ENCODE measurements at regions not wholly inside any gene's neighbourhood (a gene's known extent, or its start where the extent isn't known, plus 50 kb on each side); places are given as distances from the start of the nearest gene placed in this dataset.
A peak's percentile ranks its signal among the peaks of the same experiment; 100 is the strongest.
"Not testable (repeated sequence)": the region's sequence is repeated elsewhere in the genome, so short reads cannot be mapped to it uniquely, and the experiment has no call there.

GRCh38 chr1:120299433-120300057, 115.3 kb upstream of the NBPF8 start:
- H3K36me3 Mint-ChIP-seq (ENCODE audit: low read depth); POLR2A ChIA-PET; DNase-seq; H3K9me3 Mint-ChIP-seq (ENCODE audit: low read depth); H3K4me1 Mint-ChIP-seq; H3K27ac Mint-ChIP-seq; CTCF ChIA-PET; intact Hi-C loops (cut with DNase I, micrococcal nuclease); H3K27me3 Mint-ChIP-seq; ATAC-seq; H3K4me3 Mint-ChIP-seq: not testable (repeated sequence)

- H3K4me3 Mint-ChIP-seq; H3K36me3 Mint-ChIP-seq (ENCODE audit: low read depth); H3K27me3 Mint-ChIP-seq; DNase-seq; POLR2A ChIA-PET; H3K27ac Mint-ChIP-seq; H3K4me1 Mint-ChIP-seq; H3K9me3 Mint-ChIP-seq (ENCODE audit: low read depth); ATAC-seq; intact Hi-C loops (cut with DNase I, micrococcal nuclease); CTCF ChIA-PET: not testable (repeated sequence)
Observed at GRCh38 chr1:120298487-120298886, 116.3 kb upstream of the NBPF8 start.

GRCh38 chr1:120297345-120297953, 117.4 kb upstream of the NBPF8 start:
- POLR2A ChIA-PET; CTCF ChIA-PET; H3K27ac Mint-ChIP-seq; H3K9me3 Mint-ChIP-seq (ENCODE audit: low read depth); H3K27me3 Mint-ChIP-seq; DNase-seq; H3K4me3 Mint-ChIP-seq; H3K36me3 Mint-ChIP-seq (ENCODE audit: low read depth); ATAC-seq; H3K4me1 Mint-ChIP-seq; intact Hi-C loops (cut with DNase I, micrococcal nuclease): not testable (repeated sequence)

GRCh38 chr1:120290105-120290504, 113.8 kb upstream of the SEC22B start:
- H3K4me3 Mint-ChIP-seq; H3K9me3 Mint-ChIP-seq (ENCODE audit: low read depth); H3K36me3 Mint-ChIP-seq (ENCODE audit: low read depth); POLR2A ChIA-PET; H3K27me3 Mint-ChIP-seq; H3K4me1 Mint-ChIP-seq; DNase-seq; CTCF ChIA-PET; intact Hi-C loops (cut with DNase I, micrococcal nuclease); H3K27ac Mint-ChIP-seq; ATAC-seq: not testable (repeated sequence)

GRCh38 chr1:120289601-120290074, 113.3 kb upstream of the SEC22B start:
- DNase-seq; POLR2A ChIA-PET; H3K27me3 Mint-ChIP-seq; ATAC-seq; CTCF ChIA-PET; H3K4me3 Mint-ChIP-seq; H3K9me3 Mint-ChIP-seq (ENCODE audit: low read depth); intact Hi-C loops (cut with DNase I, micrococcal nuclease); H3K4me1 Mint-ChIP-seq; H3K36me3 Mint-ChIP-seq (ENCODE audit: low read depth); H3K27ac Mint-ChIP-seq: not testable (repeated sequence)

GRCh38 chr1:120288814-120289600, 112.7 kb upstream of the SEC22B start:
- H3K36me3 Mint-ChIP-seq (ENCODE audit: low read depth); H3K4me3 Mint-ChIP-seq; DNase-seq; POLR2A ChIA-PET; H3K27me3 Mint-ChIP-seq; CTCF ChIA-PET; H3K4me1 Mint-ChIP-seq; H3K27ac Mint-ChIP-seq; H3K9me3 Mint-ChIP-seq (ENCODE audit: low read depth); intact Hi-C loops (cut with DNase I, micrococcal nuclease): not testable (repeated sequence)
- ATAC-seq: peak; percentile 73

GRCh38 chr1:120288167-120288566, 111.8 kb upstream of the SEC22B start:
- H3K27ac Mint-ChIP-seq; POLR2A ChIA-PET; CTCF ChIA-PET; H3K9me3 Mint-ChIP-seq (ENCODE audit: low read depth); H3K4me1 Mint-ChIP-seq; H3K27me3 Mint-ChIP-seq; H3K4me3 Mint-ChIP-seq; H3K36me3 Mint-ChIP-seq (ENCODE audit: low read depth); DNase-seq; intact Hi-C loops (cut with DNase I, micrococcal nuclease): not testable (repeated sequence)
- ATAC-seq: peak; percentile 82

GRCh38 chr1:120282744-120283464, 106.6 kb upstream of the SEC22B start:
- H3K27me3 Mint-ChIP-seq, CTCF ChIA-PET, ATAC-seq: not testable (repeated sequence)

GRCh38 chr1:120278259-120278610, 101.9 kb upstream of the SEC22B start:
- POLR2A ChIA-PET; CTCF ChIA-PET; H3K27me3 Mint-ChIP-seq; H3K4me1 Mint-ChIP-seq; H3K9me3 Mint-ChIP-seq (ENCODE audit: low read depth); H3K4me3 Mint-ChIP-seq; intact Hi-C loops (cut with DNase I, micrococcal nuclease); DNase-seq; H3K36me3 Mint-ChIP-seq (ENCODE audit: low read depth); ATAC-seq; H3K27ac Mint-ChIP-seq: not testable (repeated sequence)

More at GRCh38 chr1:120282744-120283464, 106.6 kb upstream of the SEC22B start:
- DNase-seq; H3K36me3 Mint-ChIP-seq (ENCODE audit: low read depth); POLR2A ChIA-PET; intact Hi-C loops (cut with DNase I, micrococcal nuclease); H3K27ac Mint-ChIP-seq; H3K4me1 Mint-ChIP-seq; H3K4me3 Mint-ChIP-seq; H3K9me3 Mint-ChIP-seq (ENCODE audit: low read depth): not testable (repeated sequence)

- H3K4me3 Mint-ChIP-seq; H3K4me1 Mint-ChIP-seq; H3K27ac Mint-ChIP-seq; CTCF ChIA-PET; H3K36me3 Mint-ChIP-seq (ENCODE audit: low read depth); ATAC-seq; POLR2A ChIA-PET; H3K27me3 Mint-ChIP-seq; intact Hi-C loops (cut with DNase I, micrococcal nuclease); DNase-seq; H3K9me3 Mint-ChIP-seq (ENCODE audit: low read depth): not testable (repeated sequence)
Observed at GRCh38 chr1:120277428-120278258, 101.3 kb upstream of the SEC22B start.

- CTCF ChIA-PET; ATAC-seq; DNase-seq; H3K4me1 Mint-ChIP-seq; intact Hi-C loops (cut with DNase I, micrococcal nuclease); H3K9me3 Mint-ChIP-seq (ENCODE audit: low read depth); H3K36me3 Mint-ChIP-seq (ENCODE audit: low read depth); H3K27me3 Mint-ChIP-seq; H3K27ac Mint-ChIP-seq; POLR2A ChIA-PET; H3K4me3 Mint-ChIP-seq: not testable (repeated sequence)
Observed at GRCh38 chr1:120276710-120277109, 100.4 kb upstream of the SEC22B start.
